ENCODE measurements at regions not wholly inside any gene's neighbourhood (a gene's known extent, or its start where the extent isn't known, plus 50 kb on each side); places are given as distances from the start of the nearest gene placed in this dataset.
"Not testable (repeated sequence)": the region's sequence is repeated elsewhere in the genome, so short reads cannot be mapped to it uniquely, and the experiment has no call there.

DNA sequence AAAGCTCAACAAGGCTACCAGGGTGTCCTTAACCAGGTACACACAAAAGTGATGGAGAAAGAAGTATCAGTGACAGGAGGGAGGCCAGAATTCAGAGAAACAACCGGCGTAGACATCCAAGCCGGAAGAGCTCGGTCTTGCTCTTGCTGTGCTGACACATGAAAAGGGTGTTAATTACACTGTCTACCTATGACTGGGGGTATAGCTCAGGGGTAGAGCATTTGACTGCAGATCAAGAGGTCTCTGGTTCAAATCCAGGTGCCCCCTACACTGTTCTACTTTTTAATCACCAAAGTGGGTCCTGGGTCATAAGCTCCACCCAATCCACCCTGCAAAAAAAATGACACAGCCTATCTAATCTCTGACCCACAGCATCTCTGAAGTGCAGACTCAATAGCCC lies 86.9 kb upstream of the ZNF746 start:
- H3K9ac ChIP-seq (ENCODE audit: low read length in 2 of 2), result no peak overlapping the region
- no peaks in the 10 kb centered on the region for H3K27me3 ChIP-seq (ENCODE audit: control insufficient read depth in 1 of 2, insufficient read depth in 2 of 2, low read length in 2 of 2)
- H3K4me1 ChIP-seq (ENCODE audit: control insufficient read depth, insufficient read depth, low read length), result no peaks in the 10 kb centered on the region
- H3K27ac ChIP-seq (ENCODE audit: low read length), result no peak overlapping the region
- peaks cover 28 to 49% of the 10 kb centered on the region in 2 donors for H3K36me3 ChIP-seq (ENCODE audit: control insufficient read depth in 2 of 2, insufficient read depth in 2 of 2, low read length in 2 of 2)
- H3K4me3 ChIP-seq (ENCODE audit: low read length in 2 of 2), result no peak overlapping the region
- H3K9me3 ChIP-seq (ENCODE audit: control insufficient read depth in 2 of 2, low read length in 2 of 2), result peaks cover 2 to 11% of the 10 kb centered on the region in 2 donors

DNA sequence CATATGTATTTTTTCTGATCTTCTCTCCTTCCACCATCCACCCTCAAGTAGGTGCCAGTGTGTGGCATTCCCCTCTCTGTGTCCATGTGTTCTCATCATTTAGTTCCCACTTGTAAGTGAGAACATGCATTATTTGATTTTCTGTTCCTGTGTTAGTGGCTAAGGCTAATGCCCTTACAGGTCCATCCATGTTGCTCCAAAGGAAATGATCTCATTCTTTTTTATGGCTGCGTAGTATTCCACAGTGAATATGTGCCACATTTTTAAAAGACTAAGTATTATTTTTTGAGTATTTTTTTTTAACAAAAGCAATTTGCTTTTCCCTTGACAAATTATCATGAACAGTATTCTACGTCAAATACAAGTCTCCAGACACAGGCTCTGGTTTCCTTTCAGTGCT lies 86.4 kb upstream of the ZNF746 start:
- Histone ChIP-seq H3K27me3 (ENCODE audit: control insufficient read depth in 1 of 2, insufficient read depth in 2 of 2, low read length in 2 of 2) (no peaks in the 10 kb centered on the region), H3K27ac (ENCODE audit: low read length) (no peak overlapping the region), H3K4me3 (ENCODE audit: low read length in 2 of 2) (no peak overlapping the region), H3K36me3 (ENCODE audit: control insufficient read depth in 2 of 2, insufficient read depth in 2 of 2, low read length in 2 of 2) (peaks cover 24 to 48% of the 10 kb centered on the region in 2 donors), H3K9me3 (ENCODE audit: control insufficient read depth in 2 of 2, low read length in 2 of 2) (peaks cover 2 to 11% of the 10 kb centered on the region in 2 donors), H3K9ac (ENCODE audit: low read length in 2 of 2) (no peak overlapping the region), H3K4me1 (ENCODE audit: control insufficient read depth, insufficient read depth, low read length) (no peaks in the 10 kb centered on the region)

DNA sequence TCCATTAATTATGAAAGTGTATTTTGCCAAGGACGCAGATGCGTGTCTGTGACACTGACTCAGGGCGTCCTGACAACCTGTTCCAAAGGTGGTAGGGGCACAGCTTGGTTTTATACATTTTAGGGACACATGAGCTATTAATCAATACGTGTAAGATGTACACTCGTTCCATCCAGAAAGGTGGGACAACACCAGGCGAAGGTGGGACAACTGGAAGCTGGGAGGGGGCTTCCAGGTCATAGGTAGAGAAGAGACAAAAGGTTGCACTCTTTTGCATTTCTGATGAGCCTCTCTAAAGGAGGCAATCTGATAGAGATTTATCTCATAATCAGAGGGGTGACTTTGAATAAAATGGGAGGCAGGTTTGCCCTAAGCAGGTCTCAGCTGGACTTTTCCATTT lies 82.7 kb upstream of the ZNF746 start:
- Histone ChIP-seq H3K36me3 (ENCODE audit: control insufficient read depth in 2 of 2, insufficient read depth in 2 of 2, low read length in 2 of 2) (peaks cover 6 to 28% of the 10 kb centered on the region in 2 donors), H3K9me3 (ENCODE audit: control insufficient read depth in 2 of 2, low read length in 2 of 2) (peaks cover 2 to 11% of the 10 kb centered on the region in 2 donors), H3K4me1 (ENCODE audit: control insufficient read depth, insufficient read depth, low read length) (no peaks in the 10 kb centered on the region), H3K4me3 (ENCODE audit: low read length in 2 of 2) (no peak overlapping the region), H3K9ac (ENCODE audit: low read length in 2 of 2) (no peak overlapping the region), H3K27me3 (ENCODE audit: control insufficient read depth in 1 of 2, insufficient read depth in 2 of 2, low read length in 2 of 2) (no peaks in the 10 kb centered on the region), H3K27ac (ENCODE audit: low read length) (no peak overlapping the region)

DNA sequence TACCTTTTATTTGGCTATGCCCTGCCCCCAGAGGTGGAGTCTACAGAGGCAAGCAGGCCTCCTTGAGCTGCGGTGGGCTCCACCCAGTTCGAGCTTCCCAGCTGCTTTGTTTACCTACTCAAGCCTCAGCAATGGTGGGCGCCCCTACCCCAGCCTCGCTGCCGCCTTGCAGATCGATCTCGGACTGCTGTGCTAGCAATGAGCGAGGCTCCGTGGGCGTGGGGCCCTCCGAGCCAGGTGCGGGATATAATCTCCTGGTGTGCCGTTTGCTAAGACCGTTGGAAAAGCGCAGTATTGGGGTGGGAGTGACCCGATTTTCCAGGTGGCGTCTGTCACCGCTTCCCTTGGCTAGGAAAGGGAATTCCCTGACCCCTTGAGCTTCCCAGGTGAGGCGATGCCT lies 81.8 kb upstream of the ZNF746 start:
- not testable (repeated sequence) for H3K27me3 ChIP-seq (ENCODE audit: control insufficient read depth in 1 of 2, insufficient read depth in 2 of 2, low read length in 2 of 2); H3K9ac ChIP-seq (ENCODE audit: low read length in 2 of 2); H3K4me3 ChIP-seq (ENCODE audit: low read length in 2 of 2); H3K27ac ChIP-seq (ENCODE audit: low read length); H3K9me3 ChIP-seq (ENCODE audit: control insufficient read depth in 2 of 2, low read length in 2 of 2); H3K4me1 ChIP-seq (ENCODE audit: control insufficient read depth, insufficient read depth, low read length)
- H3K36me3 ChIP-seq (ENCODE audit: control insufficient read depth in 2 of 2, insufficient read depth in 2 of 2, low read length in 2 of 2), result peaks cover 6 to 20% of the 10 kb centered on the region in 2 donors

DNA sequence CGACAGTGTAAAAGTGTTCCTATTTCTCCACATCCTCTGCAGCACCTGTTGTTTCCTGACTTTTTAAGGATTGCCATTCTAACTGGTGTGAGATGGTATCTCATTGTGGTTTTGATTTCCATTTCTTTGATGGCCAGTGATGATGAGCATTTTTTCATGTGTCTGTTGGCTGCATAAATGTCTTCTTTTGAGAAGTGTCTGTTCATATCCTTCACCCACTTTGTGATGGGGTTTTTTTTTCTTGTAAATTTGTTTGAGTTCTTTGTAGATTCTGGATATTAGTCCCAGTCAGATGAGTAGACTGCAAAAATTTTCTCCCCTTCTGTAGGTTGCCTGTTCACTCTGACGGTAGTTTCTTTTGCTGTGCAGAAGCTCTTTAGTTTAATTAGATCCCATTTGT lies 76.8 kb upstream of the ZNF746 start:
- H3K4me1 ChIP-seq (ENCODE audit: control insufficient read depth, insufficient read depth, low read length); H3K4me3 ChIP-seq (ENCODE audit: low read length in 2 of 2); H3K36me3 ChIP-seq (ENCODE audit: control insufficient read depth in 2 of 2, insufficient read depth in 2 of 2, low read length in 2 of 2); H3K27me3 ChIP-seq (ENCODE audit: control insufficient read depth in 1 of 2, insufficient read depth in 2 of 2, low read length in 2 of 2); H3K9me3 ChIP-seq (ENCODE audit: control insufficient read depth in 2 of 2, low read length in 2 of 2); H3K9ac ChIP-seq (ENCODE audit: low read length in 2 of 2); H3K27ac ChIP-seq (ENCODE audit: low read length): not testable (repeated sequence)

DNA sequence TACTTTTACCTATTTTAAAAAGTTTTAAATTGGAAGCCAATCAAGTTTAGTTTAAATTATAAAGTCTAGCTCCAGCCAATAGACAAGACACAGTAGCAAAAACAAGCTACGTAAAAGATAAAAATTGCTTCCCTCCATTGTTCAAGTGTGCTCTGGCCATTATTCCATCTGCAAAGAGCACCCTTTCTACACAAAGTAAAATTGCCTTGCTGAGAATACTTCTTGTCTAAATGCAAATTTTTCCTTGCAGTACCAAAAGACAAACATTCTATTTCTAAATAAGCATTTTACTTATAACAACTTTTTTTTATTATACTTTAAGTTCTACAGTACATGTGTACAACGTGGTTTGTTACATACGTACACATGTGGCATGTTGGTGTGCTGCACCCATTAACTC lies 75.9 kb upstream of the ZNF746 start:
- no peaks in the 10 kb centered on the region for H3K36me3 ChIP-seq (ENCODE audit: control insufficient read depth in 2 of 2, insufficient read depth in 2 of 2, low read length in 2 of 2)
- no peak overlapping the region for H3K9ac ChIP-seq (ENCODE audit: low read length in 2 of 2)
- H3K27ac ChIP-seq (ENCODE audit: low read length), result no peak overlapping the region
- H3K4me1 ChIP-seq (ENCODE audit: control insufficient read depth, insufficient read depth, low read length), result no peaks in the 10 kb centered on the region
- no peak overlapping the region for H3K4me3 ChIP-seq (ENCODE audit: low read length in 2 of 2)
- H3K9me3 ChIP-seq (ENCODE audit: control insufficient read depth in 2 of 2, low read length in 2 of 2), result peaks cover 4 to 11% of the 10 kb centered on the region in 2 donors
- no peaks in the 10 kb centered on the region for H3K27me3 ChIP-seq (ENCODE audit: control insufficient read depth in 1 of 2, insufficient read depth in 2 of 2, low read length in 2 of 2)

DNA sequence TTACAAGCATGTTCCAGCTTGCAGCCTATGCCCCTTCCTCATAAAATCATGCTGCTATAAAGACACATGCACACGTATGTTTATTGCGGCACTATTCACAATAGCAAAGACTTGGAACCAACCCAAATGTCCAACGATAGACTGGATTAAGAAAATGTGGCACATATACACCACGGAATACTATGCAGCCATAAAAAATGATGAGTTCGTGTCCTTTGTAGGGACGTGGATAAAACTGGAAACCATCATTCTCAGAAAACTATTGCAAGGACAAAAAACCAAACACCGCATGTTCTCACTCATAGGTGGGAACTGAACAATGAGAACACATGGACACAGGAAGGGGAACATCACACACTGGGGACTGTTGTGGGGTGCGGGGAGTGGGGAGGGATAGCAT lies 75.3 kb upstream of the ZNF746 start:
- H3K36me3 ChIP-seq (ENCODE audit: control insufficient read depth in 2 of 2, insufficient read depth in 2 of 2, low read length in 2 of 2); H3K27me3 ChIP-seq (ENCODE audit: control insufficient read depth in 1 of 2, insufficient read depth in 2 of 2, low read length in 2 of 2): not testable (repeated sequence)
- peaks cover 4 to 11% of the 10 kb centered on the region in 2 donors for H3K9me3 ChIP-seq (ENCODE audit: control insufficient read depth in 2 of 2, low read length in 2 of 2)

DNA sequence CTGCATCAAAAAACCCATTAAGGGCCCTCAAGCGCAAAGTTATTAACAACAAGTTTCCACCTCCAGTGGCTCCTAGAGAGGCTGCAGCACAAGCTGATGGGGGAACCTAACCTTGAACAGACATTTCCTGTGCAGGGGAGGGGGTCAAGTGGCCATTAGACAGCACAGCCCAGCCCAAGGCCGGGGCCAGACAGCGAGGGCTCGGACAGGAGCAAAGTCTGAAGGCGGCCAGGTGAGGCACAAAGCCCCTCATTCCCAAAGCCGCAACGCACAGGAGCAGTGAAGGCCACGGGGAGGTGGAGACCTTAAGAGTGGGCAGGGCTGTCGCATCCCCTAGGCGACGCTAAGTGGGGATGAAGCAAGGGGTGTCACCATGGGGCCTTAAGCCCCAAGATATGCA lies 73.2 kb upstream of the ZNF746 start:
- peaks cover 0 to 3% of the 10 kb centered on the region in 2 donors for H3K36me3 ChIP-seq (ENCODE audit: control insufficient read depth in 2 of 2, insufficient read depth in 2 of 2, low read length in 2 of 2)
- H3K27ac ChIP-seq (ENCODE audit: low read length), result no peak overlapping the region
- no peak overlapping the region for H3K4me3 ChIP-seq (ENCODE audit: low read length in 2 of 2)
- H3K9ac ChIP-seq (ENCODE audit: low read length in 2 of 2), result no peak overlapping the region
- H3K27me3 ChIP-seq (ENCODE audit: control insufficient read depth in 1 of 2, insufficient read depth in 2 of 2, low read length in 2 of 2), result no peaks in the 10 kb centered on the region
- H3K9me3 ChIP-seq (ENCODE audit: control insufficient read depth in 2 of 2, low read length in 2 of 2), result peaks cover 4 to 11% of the 10 kb centered on the region in 2 donors
- H3K4me1 ChIP-seq (ENCODE audit: control insufficient read depth, insufficient read depth, low read length), result peaks cover 18% of the 10 kb centered on the region

More for the DNA sequence above, 75.3 kb upstream of the ZNF746 start:
- not testable (repeated sequence) for H3K4me3 ChIP-seq (ENCODE audit: low read length in 2 of 2); H3K27ac ChIP-seq (ENCODE audit: low read length); H3K9ac ChIP-seq (ENCODE audit: low read length in 2 of 2); H3K4me1 ChIP-seq (ENCODE audit: control insufficient read depth, insufficient read depth, low read length)

DNA sequence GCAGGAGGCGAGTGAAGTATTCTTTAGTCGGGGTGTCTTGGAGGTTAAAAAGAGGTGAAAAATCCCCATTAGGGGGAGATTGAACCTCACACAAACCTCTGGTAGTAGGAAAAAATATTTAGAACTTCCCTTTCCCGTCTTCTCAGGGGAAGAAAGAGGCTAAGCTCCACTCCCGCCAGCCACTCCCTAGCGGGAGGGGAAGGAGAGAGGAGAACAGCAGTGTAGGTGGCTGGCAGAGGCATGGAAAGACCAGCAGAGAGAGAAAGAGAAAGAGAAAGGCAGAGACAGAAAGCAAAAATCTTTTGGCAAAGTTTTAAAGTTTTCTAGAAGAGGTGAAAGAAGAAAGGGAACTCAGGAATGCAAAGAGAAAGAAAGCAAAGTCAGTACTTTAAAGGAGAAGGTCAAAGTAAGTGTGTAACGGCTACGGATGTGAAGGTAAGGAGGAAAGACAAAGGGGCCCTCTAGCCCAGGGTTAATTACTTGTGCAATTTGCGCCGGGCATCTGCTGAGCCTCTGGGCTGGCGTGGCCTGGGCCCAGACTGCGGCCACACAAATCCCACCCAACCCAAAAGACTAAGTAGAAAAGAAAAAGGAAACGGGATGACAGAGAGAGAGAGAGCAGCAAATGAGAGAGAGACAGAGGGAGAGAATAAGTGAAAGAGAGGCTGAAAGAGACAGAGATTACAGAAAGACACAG lies 72.3 kb upstream of the ZNF746 start:
- peaks cover 4 to 11% of the 10 kb centered on the region in 2 donors for H3K9me3 ChIP-seq (ENCODE audit: control insufficient read depth in 2 of 2, low read length in 2 of 2)
- no peak overlapping the region for H3K27ac ChIP-seq (ENCODE audit: low read length)
- H3K9ac ChIP-seq (ENCODE audit: low read length in 2 of 2), result no peak overlapping the region
- H3K27me3 ChIP-seq (ENCODE audit: control insufficient read depth in 1 of 2, insufficient read depth in 2 of 2, low read length in 2 of 2), result no peaks in the 10 kb centered on the region
- H3K4me1 ChIP-seq (ENCODE audit: control insufficient read depth, insufficient read depth, low read length), result peaks cover 18% of the 10 kb centered on the region
- peaks cover 0 to 3% of the 10 kb centered on the region in 2 donors for H3K36me3 ChIP-seq (ENCODE audit: control insufficient read depth in 2 of 2, insufficient read depth in 2 of 2, low read length in 2 of 2)
- H3K4me3 ChIP-seq (ENCODE audit: low read length in 2 of 2), result no peak overlapping the region

DNA sequence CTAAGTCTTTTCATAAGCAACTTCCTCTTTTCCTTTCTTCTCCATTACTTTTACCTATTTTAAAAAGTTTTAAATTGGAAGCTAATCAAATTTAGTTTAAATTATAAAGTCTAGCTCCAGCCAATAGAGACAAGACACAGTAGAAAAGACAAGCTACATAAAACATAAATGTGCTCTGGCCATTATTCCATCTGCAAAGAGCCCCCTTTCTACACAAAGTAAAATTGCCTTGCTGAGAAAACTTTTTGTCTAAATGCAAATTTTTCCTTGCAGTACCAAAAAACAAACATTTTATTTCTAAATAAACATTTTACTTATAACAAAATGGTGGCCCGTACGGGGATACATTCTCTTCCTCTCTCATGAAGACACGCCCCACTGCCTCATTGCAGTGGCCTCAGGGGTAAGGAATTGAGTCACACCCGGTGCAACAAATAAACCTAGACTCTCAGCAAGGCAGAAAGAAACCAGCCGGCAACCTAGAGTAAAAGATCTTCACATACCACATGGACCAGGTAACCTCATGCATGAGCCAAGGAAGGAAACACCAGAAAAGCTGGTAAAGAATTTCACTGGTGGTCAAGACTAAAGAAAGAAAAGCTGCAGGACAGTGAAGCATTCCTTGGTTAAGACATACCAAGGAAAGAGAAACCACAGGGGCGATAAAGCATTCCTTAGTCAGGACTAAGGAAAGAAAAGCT lies 71.6 kb upstream of the ZNF746 start:
- Histone ChIP-seq H3K4me3 (ENCODE audit: low read length in 2 of 2) (no peak overlapping the region), H3K27me3 (ENCODE audit: control insufficient read depth in 1 of 2, insufficient read depth in 2 of 2, low read length in 2 of 2) (no peaks in the 10 kb centered on the region), H3K27ac (ENCODE audit: low read length) (no peak overlapping the region), H3K4me1 (ENCODE audit: control insufficient read depth, insufficient read depth, low read length) (peaks cover 18% of the 10 kb centered on the region), H3K9me3 (ENCODE audit: control insufficient read depth in 2 of 2, low read length in 2 of 2) (peaks cover 4 to 10% of the 10 kb centered on the region in 2 donors), H3K36me3 (ENCODE audit: control insufficient read depth in 2 of 2, insufficient read depth in 2 of 2, low read length in 2 of 2) (peaks cover 0 to 3% of the 10 kb centered on the region in 2 donors), H3K9ac (ENCODE audit: low read length in 2 of 2) (no peak overlapping the region)

DNA sequence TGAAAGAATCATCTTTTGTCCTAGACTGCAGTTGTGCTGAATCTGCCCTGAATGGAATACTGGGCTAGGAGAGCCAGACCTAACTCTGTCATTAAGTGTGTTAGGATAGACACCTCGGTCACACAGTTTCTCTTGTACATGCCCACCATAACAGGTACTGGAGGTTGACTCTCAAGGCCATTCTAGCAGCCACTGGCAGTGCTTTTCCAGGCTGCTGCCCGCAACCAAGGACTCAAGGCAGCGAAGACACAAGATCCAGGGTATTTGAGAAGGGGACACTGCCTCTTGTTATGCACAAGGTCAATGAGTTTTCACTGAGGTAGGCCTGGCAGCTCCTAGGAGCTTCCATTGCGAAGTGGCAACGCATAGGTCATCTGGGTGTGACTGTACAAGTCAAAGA lies 70.6 kb upstream of the ZNF746 start:
- peaks cover 5 to 6% of the 10 kb centered on the region in 2 donors for H3K9me3 ChIP-seq (ENCODE audit: control insufficient read depth in 2 of 2, low read length in 2 of 2)
- peak overlapping the region; percentile 46 for H3K27ac ChIP-seq (ENCODE audit: low read length)

More for the DNA sequence above, 70.6 kb upstream of the ZNF746 start:
- Histone ChIP-seq H3K4me1 (ENCODE audit: control insufficient read depth, insufficient read depth, low read length) (peaks cover 18% of the 10 kb centered on the region), H3K27me3 (ENCODE audit: control insufficient read depth in 1 of 2, insufficient read depth in 2 of 2, low read length in 2 of 2) (no peaks in the 10 kb centered on the region), H3K4me3 (ENCODE audit: low read length in 2 of 2) (no peak overlapping the region), H3K36me3 (ENCODE audit: control insufficient read depth in 2 of 2, insufficient read depth in 2 of 2, low read length in 2 of 2) (peaks cover 0 to 3% of the 10 kb centered on the region in 2 donors), H3K9ac (ENCODE audit: low read length in 2 of 2) (no peak overlapping the region)

Data from stomach smooth muscle (tissue), 2 donors.